Keratinocyte (primary cell): ENCODE measurements at regions not wholly inside any gene's neighbourhood (a gene's known extent, or its start where the extent isn't known, plus 50 kb on each side); places are given as distances from the start of the nearest gene placed in this dataset.

Experiments
- DNase-seq: peaks from one replicate; pipeline ENCODE4 v3.0.0-alpha.2; 2011; ENCODE audit warnings: low read depth, missing footprints, low spot score
- FAIRE-seq: peaks from 2 replicates; lab custom pipeline; 2011; peaks lifted over from hg19 to GRCh38; lab: Jason Lieb, UNC
- H2AFZ ChIP-seq: 2 replicates; pipeline ENCODE4 v1.6.0; 2012; ENCODE audit warnings: low read length, control low read depth, inconsistent platforms; ENCODE audit not compliant: control insufficient read depth
- H3K27ac ChIP-seq: 2 replicates; pipeline ENCODE4 v1.5.1; 2011; ENCODE audit warnings: low read length; ENCODE audit not compliant: control insufficient read depth, insufficient read depth
- H3K27me3 ChIP-seq: 3 replicates; pipeline ENCODE4 v1.6.0; 2011; ENCODE audit warnings: low read length; ENCODE audit not compliant: control insufficient read depth, insufficient read depth; ENCODE audit errors: extremely low read depth
- H3K36me3 ChIP-seq, 2 experiments: 2 replicates in 1 of 2; 3 replicates in 1 of 2; pipeline ENCODE4 v1.5.1; 2011; ENCODE audit warnings: low read length in 2 of 2, mild to moderate bottlenecking in 1 of 2; ENCODE audit not compliant: control insufficient read depth in 2 of 2, insufficient read depth in 2 of 2; ENCODE audit errors: extremely low read depth in 1 of 2
- H3K4me1 ChIP-seq: 3 replicates; pipeline ENCODE4 v1.5.1; 2011; ENCODE audit warnings: low read length; ENCODE audit not compliant: control insufficient read depth, insufficient read depth; ENCODE audit errors: extremely low read depth
- H3K4me2 ChIP-seq: 3 replicates; pipeline ENCODE4 v1.6.0; 2011; ENCODE audit warnings: low read depth, low read length; ENCODE audit not compliant: control insufficient read depth, insufficient read depth; ENCODE audit errors: extremely low read depth
- H3K4me3 ChIP-seq, 3 experiments: fragments of 200-600 bp in 1 of 3; sonication (generic) in 1 of 3; 2 replicates in 2 of 3; 3 replicates in 1 of 3; pipeline ENCODE4 v1.5.1; 2011 to 2016; ENCODE audit warnings: low read length in 3 of 3, mild to moderate bottlenecking in 3 of 3, control low read depth in 2 of 3, inconsistent platforms in 1 of 3, low read depth in 1 of 3, mixed read lengths in 1 of 3, mixed run types in 1 of 3, moderate library complexity in 1 of 3; ENCODE audit not compliant: control insufficient read depth in 2 of 3, insufficient read depth in 2 of 3; ENCODE audit errors: extremely low read depth in 1 of 3
- H3K79me2 ChIP-seq: 2 replicates; pipeline ENCODE4 v1.6.0; 2012; ENCODE audit warnings: low read length; ENCODE audit not compliant: control insufficient read depth, insufficient read depth
- H3K9ac ChIP-seq: 3 replicates; pipeline ENCODE4 v1.6.0; 2011; ENCODE audit warnings: low read length; ENCODE audit not compliant: control insufficient read depth, insufficient read depth; ENCODE audit errors: extremely low read depth
- H3K9me1 ChIP-seq: 3 replicates; pipeline ENCODE4 v1.6.0; 2011; ENCODE audit warnings: low read length; ENCODE audit not compliant: control insufficient read depth, insufficient read depth; ENCODE audit errors: extremely low read depth
- H3K9me3 ChIP-seq: 2 replicates; pipeline ENCODE4 v1.5.1; 2012; ENCODE audit warnings: low read depth, low read length; ENCODE audit not compliant: control insufficient read depth
- H4K20me1 ChIP-seq: 3 replicates; pipeline ENCODE4 v1.6.0; 2011; ENCODE audit warnings: low read length; ENCODE audit not compliant: control insufficient read depth, insufficient read depth; ENCODE audit errors: extremely low read depth
- CTCF ChIP-seq, 3 experiments: IDR thresholded peaks in 1 of 3; conservative IDR thresholded peaks in 1 of 3; optimal IDR thresholded peaks in 1 of 3; 2 replicates in 2 of 3; 3 replicates in 1 of 3; pipeline versions ENCODE3 to v1.5.1; 2011; ENCODE audit warnings: low read length in 3 of 3, mild to moderate bottlenecking in 3 of 3, moderate library complexity in 2 of 3, control low read depth in 1 of 3, inconsistent platforms in 1 of 3; ENCODE audit not compliant: insufficient read depth in 2 of 3; ENCODE audit errors: extremely low read depth in 1 of 3
- EZH2 ChIP-seq: IDR thresholded peaks from one replicate; pipeline ENCODE4 v1.6.1; 2012; ENCODE audit warnings: inconsistent platforms, mild to moderate bottlenecking, low read length, moderate library complexity
- dilution Hi-C: fragments of 300-500 bp; cut with MboI; formaldehyde crosslinking; loops from one replicate; pipeline ENCODE4 v1.7.0; 2020; ENCODE audit warnings: low sequenced_read_pairs; ENCODE audit not compliant: extremely low pct_ligation_motif_present

- H3K9me1 ChIP-seq = no peaks in the 10 kb centered on the region
- no peak overlapping the region for H3K9ac ChIP-seq
- H3K9me3 ChIP-seq = no peaks in the 10 kb centered on the region
- H3K27ac ChIP-seq = no peak overlapping the region
- FAIRE-seq = no peak
- DNase-seq = no peak
- H3K36me3 ChIP-seq = no peaks in the 10 kb centered on the region
- H3K4me3 ChIP-seq = no peak overlapping the region
- dilution Hi-C loops = no loop called here
- H3K27me3 ChIP-seq = peaks cover 3% of the 10 kb centered on the region
- H2AFZ ChIP-seq = no peak overlapping the region
- no peaks in the 10 kb centered on the region for H4K20me1 ChIP-seq
- no peaks in the 10 kb centered on the region for H3K4me1 ChIP-seq
- no peak overlapping the region for H3K4me2 ChIP-seq
- TF ChIP-seq EZH2 (no peak), CTCF (optimal IDR thresholded peaks at IDR 0.05 in 1 of 3, IDR thresholded peaks at IDR 0.05 in 1 of 3, conservative IDR thresholded peaks at IDR 0.05 in 1 of 3; ENCODE audit: extremely low read depth in 1 of 3, insufficient read depth in 2 of 3, low read length in 3 of 3) (no peak)
- no peaks in the 10 kb centered on the region for H3K79me2 ChIP-seq
These were observed 69.3 kb upstream of the C7orf33 start for GRCh38 chr7:148521271-148521670.

- Histone ChIP-seq H3K9me1 (no peaks in the 10 kb centered on the region), H3K4me3 (no peak overlapping the region), H3K27ac (no peak overlapping the region), H3K36me3 (no peaks in the 10 kb centered on the region), H4K20me1 (no peaks in the 10 kb centered on the region), H3K79me2 (no peaks in the 10 kb centered on the region), H3K27me3 (peaks cover 3% of the 10 kb centered on the region), H3K4me1 (no peaks in the 10 kb centered on the region), H2AFZ (no peak overlapping the region), H3K9ac (no peak overlapping the region), H3K4me2 (no peak overlapping the region), H3K9me3 (no peaks in the 10 kb centered on the region)
- TF ChIP-seq EZH2 (no peak), CTCF (optimal IDR thresholded peaks at IDR 0.05 in 1 of 3, IDR thresholded peaks at IDR 0.05 in 1 of 3, conservative IDR thresholded peaks at IDR 0.05 in 1 of 3; ENCODE audit: extremely low read depth in 1 of 3, insufficient read depth in 2 of 3, low read length in 3 of 3) (no peak)
- FAIRE-seq = no peak
- DNase-seq = no peak
- dilution Hi-C loops = no loop called here
These were observed 67.0 kb upstream of the C7orf33 start for GRCh38 chr7:148523550-148523949.
